ENCODE measurements at regions not wholly inside any gene's neighbourhood (a gene's known extent, or its start where the extent isn't known, plus 50 kb on each side); places are given as distances from the start of the nearest gene placed in this dataset.

GRCh38 chr5:133782736-133783135, 170.4 kb upstream of the FSTL4 start:
- DNase-seq (ENCODE audit: low spot score) = no peak
- no peaks in the 10 kb centered on the region for H3K4me1 Mint-ChIP-seq (ENCODE audit: low read depth)

DNA sequence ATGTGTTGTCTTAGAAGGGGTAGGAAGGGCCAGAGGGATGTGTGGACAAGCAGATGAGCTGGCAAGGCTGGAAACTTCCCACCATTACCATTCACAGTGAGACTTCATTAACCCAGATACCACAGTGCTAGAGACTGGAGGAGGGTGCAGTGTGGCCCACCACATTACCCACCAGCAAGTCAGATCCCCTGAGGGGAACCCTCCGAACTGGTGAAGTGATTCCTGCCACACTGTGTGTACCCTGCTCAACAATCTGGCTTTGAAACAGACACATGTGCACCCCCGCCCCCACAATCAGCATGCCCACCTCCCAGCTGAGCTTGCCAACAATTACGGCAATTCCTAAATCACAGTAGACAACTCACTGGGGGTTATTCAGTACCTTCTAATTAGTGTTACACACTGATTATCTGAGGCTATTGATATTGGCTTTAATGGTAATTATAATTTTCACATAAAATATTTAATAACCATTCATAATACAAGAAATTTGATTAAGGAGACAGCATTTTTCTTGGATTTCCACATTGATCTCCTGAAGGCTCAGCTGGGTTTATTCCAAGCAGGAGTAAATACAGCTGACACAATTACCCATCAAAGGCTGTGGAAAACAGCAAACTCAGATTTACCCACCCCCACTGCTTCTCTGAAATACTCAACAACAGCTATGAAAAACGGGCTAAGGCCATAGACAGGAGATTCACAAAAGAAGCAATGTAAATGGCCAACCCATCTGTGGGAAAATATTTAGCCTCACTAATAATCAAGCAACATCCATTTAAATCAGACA, 169.3 kb upstream of the FSTL4 start:
- no peak for DNase-seq (ENCODE audit: low spot score)
- Mint-ChIP-seq H3K27ac (ENCODE audit: unreplicated experiment) (peak overlapping the region; percentile 41), H3K9me3 (ENCODE audit: low read depth) (no peaks in the 10 kb centered on the region), H3K36me3 (ENCODE audit: low read depth) (no peaks in the 10 kb centered on the region), H3K4me3 (ENCODE audit: unreplicated experiment) (no peak overlapping the region), H3K4me1 (ENCODE audit: low read depth) (no peaks in the 10 kb centered on the region), H3K27me3 (ENCODE audit: low read depth) (no peaks in the 10 kb centered on the region)
- TF ChIP-seq, protein P1, sequence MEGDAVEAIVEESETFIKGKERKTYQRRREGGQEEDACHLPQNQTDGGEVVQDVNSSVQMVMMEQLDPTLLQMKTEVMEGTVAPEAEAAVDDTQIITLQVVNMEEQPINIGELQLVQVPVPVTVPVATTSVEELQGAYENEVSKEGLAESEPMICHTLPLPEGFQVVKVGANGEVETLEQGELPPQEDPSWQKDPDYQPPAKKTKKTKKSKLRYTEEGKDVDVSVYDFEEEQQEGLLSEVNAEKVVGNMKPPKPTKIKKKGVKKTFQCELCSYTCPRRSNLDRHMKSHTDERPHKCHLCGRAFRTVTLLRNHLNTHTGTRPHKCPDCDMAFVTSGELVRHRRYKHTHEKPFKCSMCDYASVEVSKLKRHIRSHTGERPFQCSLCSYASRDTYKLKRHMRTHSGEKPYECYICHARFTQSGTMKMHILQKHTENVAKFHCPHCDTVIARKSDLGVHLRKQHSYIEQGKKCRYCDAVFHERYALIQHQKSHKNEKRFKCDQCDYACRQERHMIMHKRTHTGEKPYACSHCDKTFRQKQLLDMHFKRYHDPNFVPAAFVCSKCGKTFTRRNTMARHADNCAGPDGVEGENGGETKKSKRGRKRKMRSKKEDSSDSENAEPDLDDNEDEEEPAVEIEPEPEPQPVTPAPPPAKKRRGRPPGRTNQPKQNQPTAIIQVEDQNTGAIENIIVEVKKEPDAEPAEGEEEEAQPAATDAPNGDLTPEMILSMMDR (IDR thresholded peaks at IDR 0.05) = no peak

More at GRCh38 chr5:133782736-133783135, 170.4 kb upstream of the FSTL4 start:
- no peaks in the 10 kb centered on the region for H3K36me3 Mint-ChIP-seq (ENCODE audit: low read depth)
- TF ChIP-seq, protein P1 (IDR thresholded peaks at IDR 0.05) = no peak
- H3K27ac Mint-ChIP-seq (ENCODE audit: unreplicated experiment) = no peak overlapping the region
- no peaks in the 10 kb centered on the region for H3K27me3 Mint-ChIP-seq (ENCODE audit: low read depth)
- no peaks in the 10 kb centered on the region for H3K9me3 Mint-ChIP-seq (ENCODE audit: low read depth)
- H3K4me3 Mint-ChIP-seq (ENCODE audit: unreplicated experiment) = no peak overlapping the region

DNA sequence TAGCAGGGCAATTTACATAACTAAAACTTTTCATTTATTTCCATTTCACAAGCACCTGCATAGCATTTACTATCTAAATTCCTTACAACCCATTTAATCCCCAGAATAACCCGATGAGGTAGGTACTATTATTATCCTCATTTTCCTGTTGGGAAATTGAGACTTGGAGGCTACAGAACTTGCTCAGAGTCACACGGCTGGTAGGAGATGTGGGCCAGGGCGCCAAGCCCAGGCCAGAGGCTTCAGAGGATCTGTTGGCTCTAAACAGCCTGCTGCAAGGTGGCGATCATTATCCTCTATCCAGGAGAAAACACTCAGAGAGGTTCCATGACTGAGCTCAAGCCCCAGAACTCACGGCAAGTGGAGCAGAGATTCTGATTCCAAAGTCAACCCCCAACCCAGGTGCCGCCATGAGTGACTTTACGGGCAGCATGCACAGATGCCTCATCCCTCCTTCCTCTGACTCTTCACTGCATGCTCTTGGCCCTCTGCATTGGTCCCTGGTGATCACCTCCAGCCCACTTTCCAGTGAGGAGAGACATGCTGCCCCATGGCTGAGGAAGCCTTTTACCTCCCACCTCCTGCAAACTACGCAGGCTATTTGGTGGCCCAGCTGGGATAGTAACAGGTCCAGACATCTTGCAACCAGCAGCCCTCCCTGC, 168.4 kb upstream of the FSTL4 start:
- no peak for DNase-seq (ENCODE audit: low spot score)
- Mint-ChIP-seq H3K36me3 (ENCODE audit: low read depth) (no peaks in the 10 kb centered on the region), H3K4me1 (ENCODE audit: low read depth) (no peaks in the 10 kb centered on the region), H3K27me3 (ENCODE audit: low read depth) (no peaks in the 10 kb centered on the region), H3K4me3 (ENCODE audit: unreplicated experiment) (no peak overlapping the region), H3K9me3 (ENCODE audit: low read depth) (no peaks in the 10 kb centered on the region), H3K27ac (ENCODE audit: unreplicated experiment) (no peak overlapping the region)
- TF ChIP-seq, protein P1 (IDR thresholded peaks at IDR 0.05) = no peak

DNA sequence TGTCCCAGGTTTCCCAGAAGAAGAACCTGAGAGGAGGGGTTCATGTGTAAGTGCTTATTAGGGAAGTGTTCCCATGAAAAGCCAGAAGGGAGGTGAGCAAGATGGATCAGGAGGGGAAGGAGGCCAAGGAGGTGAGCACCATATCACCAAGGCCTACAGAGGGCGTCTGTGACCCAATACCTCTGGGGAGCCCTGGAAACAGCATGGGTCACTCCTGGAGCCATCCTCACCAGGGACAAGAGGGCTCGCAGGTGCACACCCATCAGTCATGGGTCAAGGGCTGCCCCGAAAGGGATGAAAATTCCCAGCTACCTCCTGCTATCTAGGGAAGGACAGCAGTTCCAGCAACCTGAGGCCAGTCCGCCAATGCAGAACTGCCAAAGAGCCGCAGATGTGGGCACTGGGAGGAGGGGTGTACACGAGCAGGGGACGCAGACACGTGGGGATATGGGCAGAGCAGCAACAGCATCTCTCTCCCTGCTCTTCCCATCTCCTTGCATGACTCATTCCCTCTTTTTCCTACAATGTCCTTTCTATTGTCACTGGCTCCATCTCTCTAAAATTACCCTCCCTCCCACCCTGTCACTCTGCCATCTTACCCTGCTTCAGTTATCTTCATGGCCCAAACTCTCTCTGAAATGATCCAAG, 167.6 kb upstream of the FSTL4 start:
- Mint-ChIP-seq H3K27ac (ENCODE audit: unreplicated experiment) (no peak overlapping the region), H3K36me3 (ENCODE audit: low read depth) (no peaks in the 10 kb centered on the region), H3K27me3 (ENCODE audit: low read depth) (no peaks in the 10 kb centered on the region), H3K4me3 (ENCODE audit: unreplicated experiment) (no peak overlapping the region), H3K9me3 (ENCODE audit: low read depth) (no peaks in the 10 kb centered on the region), H3K4me1 (ENCODE audit: low read depth) (no peaks in the 10 kb centered on the region)
- TF ChIP-seq, protein P1 (IDR thresholded peaks at IDR 0.05) = no peak
- no peak for DNase-seq (ENCODE audit: low spot score)

- Mint-ChIP-seq H3K27me3 (ENCODE audit: low read depth) (no peaks in the 10 kb centered on the region), H3K9me3 (ENCODE audit: low read depth) (no peaks in the 10 kb centered on the region), H3K4me1 (ENCODE audit: low read depth) (no peaks in the 10 kb centered on the region), H3K36me3 (ENCODE audit: low read depth) (no peaks in the 10 kb centered on the region), H3K4me3 (ENCODE audit: unreplicated experiment) (no peak overlapping the region), H3K27ac (ENCODE audit: unreplicated experiment) (no peak overlapping the region)
- TF ChIP-seq, protein P1 (IDR thresholded peaks at IDR 0.05) = no peak
- DNase-seq (ENCODE audit: low spot score) = no peak
Observed at GRCh38 chr5:133778636-133779035, 166.3 kb upstream of the FSTL4 start.

All from chondrocyte (in vitro differentiated cells).